ENCODE measurements at regions not wholly inside any gene's neighbourhood (a gene's known extent, or its start where the extent isn't known, plus 50 kb on each side); places are given as distances from the start of the nearest gene placed in this dataset.

DNA sequence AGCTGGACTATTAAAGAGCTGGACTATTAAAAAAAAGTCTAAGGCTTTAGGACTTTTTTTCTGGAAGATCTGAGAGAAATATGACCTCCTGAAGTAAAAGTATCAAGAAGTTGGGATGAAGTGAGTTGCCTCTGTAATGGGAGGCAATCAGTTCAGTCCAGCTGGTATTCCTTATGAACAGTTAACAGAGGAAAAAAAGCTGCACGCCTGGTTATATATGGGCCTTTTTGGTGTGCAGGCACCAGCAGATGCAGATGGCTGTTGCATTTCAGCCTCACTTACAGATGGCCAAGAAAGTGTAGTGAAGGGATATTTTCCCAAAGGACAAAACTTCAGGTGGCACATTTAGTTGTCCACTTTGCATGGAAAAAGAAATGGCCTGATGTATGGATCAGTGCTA is 70.3 kb upstream of the ELOVL5 start:
- DNase-seq (ENCODE audit: low read depth in 6 of 9, low spot score in 9 of 9) = no peak
- Histone ChIP-seq H3K4me3 (ENCODE audit: low read length in 2 of 2) (no peak overlapping the region), H3K4me1 (ENCODE audit: control insufficient read depth in 2 of 2, insufficient read depth in 2 of 2, low read length in 2 of 2) (no peaks in the 10 kb centered on the region), H3K27me3 (ENCODE audit: control insufficient read depth in 2 of 2, insufficient read depth in 1 of 2, low read length in 1 of 2) (no peaks in the 10 kb centered on the region), H3K9me3 (ENCODE audit: control insufficient read depth in 2 of 2, insufficient read depth in 1 of 2, low read length in 1 of 2) (no peaks in the 10 kb centered on the region), H3K36me3 (ENCODE audit: control insufficient read depth in 2 of 2, insufficient read depth in 2 of 2, low read length in 1 of 2) (no peaks in the 10 kb centered on the region), H3K27ac (ENCODE audit: low read depth in 1 of 2, low read length in 1 of 2) (no peak overlapping the region)
- WGBS = 98% methylated on average over 1 of the region's 1 CpG

DNA sequence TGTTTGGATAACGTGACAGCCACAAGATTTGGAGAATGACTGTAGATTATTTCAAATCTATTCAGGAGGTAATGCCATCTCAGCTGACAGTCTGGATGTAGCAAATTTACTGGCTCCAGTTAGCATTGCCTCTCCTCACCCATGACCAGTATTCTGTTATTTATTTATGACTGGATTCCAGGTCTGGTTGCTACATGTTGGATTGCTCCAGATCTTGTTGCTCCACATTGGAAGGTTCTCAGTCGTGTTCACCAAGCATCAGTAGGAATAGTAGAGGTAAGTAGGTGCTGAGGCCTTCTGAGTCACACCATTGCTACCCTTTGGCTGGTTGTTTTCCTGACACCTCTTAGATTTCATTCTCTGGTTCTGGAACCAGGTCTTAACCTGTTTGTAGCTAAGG is 69.5 kb upstream of the ELOVL5 start:
- no peak overlapping the region for H3K27ac ChIP-seq (ENCODE audit: low read depth in 1 of 2, low read length in 1 of 2)
- no peak for DNase-seq (ENCODE audit: low read depth in 6 of 9, low spot score in 9 of 9)
- WGBS = 90% methylated on average over 2 of the region's 2 CpGs
- no peak overlapping the region for H3K4me3 ChIP-seq (ENCODE audit: low read length in 2 of 2)
- no peaks in the 10 kb centered on the region for H3K36me3 ChIP-seq (ENCODE audit: control insufficient read depth in 2 of 2, insufficient read depth in 2 of 2, low read length in 1 of 2)
- H3K9me3 ChIP-seq (ENCODE audit: control insufficient read depth in 2 of 2, insufficient read depth in 1 of 2, low read length in 1 of 2) = no peaks in the 10 kb centered on the region
- H3K4me1 ChIP-seq (ENCODE audit: control insufficient read depth in 2 of 2, insufficient read depth in 2 of 2, low read length in 2 of 2) = no peaks in the 10 kb centered on the region
- no peaks in the 10 kb centered on the region for H3K27me3 ChIP-seq (ENCODE audit: control insufficient read depth in 2 of 2, insufficient read depth in 1 of 2, low read length in 1 of 2)

DNA sequence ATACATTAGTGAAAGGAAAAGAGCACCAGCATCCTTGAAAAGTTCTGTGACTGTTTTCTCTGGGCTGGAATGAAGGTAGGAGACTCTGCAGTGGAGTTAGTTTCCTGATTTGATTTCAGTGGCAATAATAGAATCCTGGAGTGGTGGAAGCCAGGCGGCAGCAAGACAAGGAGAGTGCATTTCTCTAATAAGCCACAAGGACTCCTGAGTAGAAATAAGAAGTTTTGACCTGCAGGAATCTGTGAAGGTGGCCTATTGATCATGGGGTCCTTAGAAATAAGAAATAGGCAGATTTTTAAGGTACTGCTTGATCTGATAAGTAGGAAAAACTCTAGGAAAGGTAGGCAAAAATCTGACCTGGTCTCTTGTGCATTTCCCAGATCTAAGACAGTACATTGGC is 68.4 kb upstream of the ELOVL5 start:
- Histone ChIP-seq H3K9me3 (ENCODE audit: control insufficient read depth in 2 of 2, insufficient read depth in 1 of 2, low read length in 1 of 2) (no peaks in the 10 kb centered on the region), H3K36me3 (ENCODE audit: control insufficient read depth in 2 of 2, insufficient read depth in 2 of 2, low read length in 1 of 2) (no peaks in the 10 kb centered on the region), H3K4me3 (ENCODE audit: low read length in 2 of 2) (no peak overlapping the region), H3K27ac (ENCODE audit: low read depth in 1 of 2, low read length in 1 of 2) (no peak overlapping the region), H3K4me1 (ENCODE audit: control insufficient read depth in 2 of 2, insufficient read depth in 2 of 2, low read length in 2 of 2) (no peaks in the 10 kb centered on the region), H3K27me3 (ENCODE audit: control insufficient read depth in 2 of 2, insufficient read depth in 1 of 2, low read length in 1 of 2) (no peaks in the 10 kb centered on the region)
- 99% methylated on average over 1 of the region's 1 CpG for WGBS
- DNase-seq (ENCODE audit: low read depth in 6 of 9, low spot score in 9 of 9) = no peak

DNA sequence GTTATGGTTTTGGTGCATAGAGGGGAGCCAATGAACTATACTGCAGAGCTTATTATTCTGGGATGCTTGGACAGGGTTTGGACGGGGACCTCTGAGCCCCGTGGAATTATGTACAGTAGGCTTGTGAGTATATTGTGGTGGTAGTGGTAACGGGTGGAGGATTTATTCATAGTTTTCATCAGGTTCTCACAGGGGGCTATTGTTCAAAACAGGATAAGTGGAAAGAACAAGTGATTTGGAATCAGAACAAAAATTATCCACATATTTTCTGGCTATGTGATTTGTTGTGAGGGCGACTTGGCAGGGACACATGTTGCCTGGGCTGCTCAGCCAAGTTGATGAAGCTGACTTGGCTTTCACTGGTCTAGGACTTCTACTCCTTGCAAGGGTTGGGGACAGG is 64.6 kb upstream of the ELOVL5 start:
- no peaks in the 10 kb centered on the region for H3K27me3 ChIP-seq (ENCODE audit: control insufficient read depth in 2 of 2, insufficient read depth in 1 of 2, low read length in 1 of 2)
- 99% methylated on average over 4 of the region's 4 CpGs for WGBS
- H3K36me3 ChIP-seq (ENCODE audit: control insufficient read depth in 2 of 2, insufficient read depth in 2 of 2, low read length in 1 of 2) = no peaks in the 10 kb centered on the region
- peaks cover 0 to 2% of the 10 kb centered on the region in 2 donors for H3K4me1 ChIP-seq (ENCODE audit: control insufficient read depth in 2 of 2, insufficient read depth in 2 of 2, low read length in 2 of 2)
- H3K9me3 ChIP-seq (ENCODE audit: control insufficient read depth in 2 of 2, insufficient read depth in 1 of 2, low read length in 1 of 2) = no peaks in the 10 kb centered on the region
- H3K4me3 ChIP-seq (ENCODE audit: low read length in 2 of 2) = no peak overlapping the region
- H3K27ac ChIP-seq (ENCODE audit: low read depth in 1 of 2, low read length in 1 of 2) = no peak overlapping the region
- no peak for DNase-seq (ENCODE audit: low read depth in 6 of 9, low spot score in 9 of 9)

DNA sequence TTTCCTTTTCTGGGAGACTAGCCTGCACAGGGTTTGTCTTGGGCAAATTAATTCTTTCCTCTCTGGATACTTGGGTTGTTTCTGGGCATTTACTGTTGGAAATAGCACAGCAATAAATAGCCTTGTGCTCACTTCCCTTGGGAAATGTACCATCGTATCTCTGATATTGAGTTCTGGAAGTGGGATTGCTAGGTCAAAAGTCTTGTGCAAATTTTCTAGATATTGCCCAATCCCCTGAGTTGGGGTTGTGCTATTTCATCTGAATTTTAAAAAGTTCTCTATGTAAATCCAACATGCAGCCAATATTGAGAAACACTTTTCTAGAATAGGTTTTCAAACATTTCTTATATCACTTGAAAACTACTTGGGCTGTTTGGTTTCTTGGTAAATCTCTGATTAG is 64.0 kb upstream of the ELOVL5 start:
- DNase-seq (ENCODE audit: low read depth in 6 of 9, low spot score in 9 of 9) = no peak
- Histone ChIP-seq H3K9me3 (ENCODE audit: control insufficient read depth in 2 of 2, insufficient read depth in 1 of 2, low read length in 1 of 2) (no peaks in the 10 kb centered on the region), H3K4me3 (ENCODE audit: low read length in 2 of 2) (no peak overlapping the region), H3K36me3 (ENCODE audit: control insufficient read depth in 2 of 2, insufficient read depth in 2 of 2, low read length in 1 of 2) (no peaks in the 10 kb centered on the region), H3K4me1 (ENCODE audit: control insufficient read depth in 2 of 2, insufficient read depth in 2 of 2, low read length in 2 of 2) (peaks cover 0 to 2% of the 10 kb centered on the region in 2 donors), H3K27me3 (ENCODE audit: control insufficient read depth in 2 of 2, insufficient read depth in 1 of 2, low read length in 1 of 2) (no peaks in the 10 kb centered on the region), H3K27ac (ENCODE audit: low read depth in 1 of 2, low read length in 1 of 2) (no peak overlapping the region)
- WGBS = 96% methylated on average over 1 of the region's 1 CpG

DNA sequence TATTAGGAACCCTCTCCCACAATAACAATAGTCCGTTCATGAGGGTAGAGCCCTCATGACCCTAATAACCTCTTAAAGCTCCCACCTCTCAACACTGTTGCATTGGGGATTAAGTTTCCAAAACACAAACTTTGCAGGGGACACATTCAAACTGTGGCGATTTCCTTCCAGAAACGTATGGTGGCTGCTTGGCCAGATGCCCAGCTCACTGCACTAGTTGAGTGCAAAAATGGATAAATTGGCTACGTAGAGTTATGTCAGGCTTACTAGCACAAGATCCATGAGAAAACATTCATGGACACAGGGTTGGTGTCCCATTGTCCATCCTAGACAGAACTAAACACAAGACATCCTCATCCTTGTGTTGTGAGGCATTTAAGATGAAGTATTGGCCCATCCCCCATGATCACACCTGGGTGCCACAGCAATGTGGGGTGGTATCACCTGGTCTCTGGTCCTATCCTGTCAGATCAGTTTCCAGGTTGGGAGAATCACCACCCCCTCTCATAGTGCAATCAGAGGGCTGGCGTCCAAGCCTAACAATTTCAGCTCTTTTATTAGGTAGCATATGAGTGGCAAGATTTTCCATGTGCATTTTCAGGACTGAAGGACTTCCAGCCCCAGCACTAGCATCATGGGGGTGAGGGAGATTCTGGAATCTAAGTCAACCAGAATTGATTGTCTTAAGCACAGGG is 63.4 kb upstream of the ELOVL5 start:
- no peak overlapping the region for H3K4me3 ChIP-seq (ENCODE audit: low read length in 2 of 2)
- no peaks in the 10 kb centered on the region for H3K9me3 ChIP-seq (ENCODE audit: control insufficient read depth in 2 of 2, insufficient read depth in 1 of 2, low read length in 1 of 2)
- no peaks in the 10 kb centered on the region for H3K27me3 ChIP-seq (ENCODE audit: control insufficient read depth in 2 of 2, insufficient read depth in 1 of 2, low read length in 1 of 2)
- H3K36me3 ChIP-seq (ENCODE audit: control insufficient read depth in 2 of 2, insufficient read depth in 2 of 2, low read length in 1 of 2) = no peaks in the 10 kb centered on the region
- H3K27ac ChIP-seq (ENCODE audit: low read depth in 1 of 2, low read length in 1 of 2) = no peak overlapping the region
- 91% methylated on average over 5 of the region's 5 CpGs for WGBS
- no peak for DNase-seq (ENCODE audit: low read depth in 6 of 9, low spot score in 9 of 9)
- H3K4me1 ChIP-seq (ENCODE audit: control insufficient read depth in 2 of 2, insufficient read depth in 2 of 2, low read length in 2 of 2) = peaks cover 0 to 2% of the 10 kb centered on the region in 2 donors

DNA sequence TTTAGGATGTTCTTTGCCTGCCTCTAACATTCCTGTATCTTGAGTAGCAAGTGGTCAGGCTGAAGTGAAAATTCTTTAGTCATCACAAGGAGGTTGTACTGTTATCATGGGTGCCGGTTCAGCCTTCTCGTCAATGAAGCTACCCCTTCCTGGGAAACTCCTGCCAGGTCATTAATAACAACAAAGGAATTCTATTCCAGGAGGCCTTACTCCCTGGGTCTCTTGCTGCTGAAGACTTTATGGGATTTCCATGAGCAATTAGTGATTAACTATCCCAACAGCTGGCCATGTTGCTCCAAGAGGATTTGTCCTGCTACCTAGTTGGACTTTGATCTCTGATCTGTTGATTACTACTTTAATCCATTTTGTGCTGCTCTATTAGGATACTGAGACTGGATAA is 62.7 kb upstream of the ELOVL5 start:
- DNase-seq (ENCODE audit: low read depth in 6 of 9, low spot score in 9 of 9) = no peak
- Histone ChIP-seq H3K27ac (ENCODE audit: low read depth in 1 of 2, low read length in 1 of 2) (no peak overlapping the region), H3K4me1 (ENCODE audit: control insufficient read depth in 2 of 2, insufficient read depth in 2 of 2, low read length in 2 of 2) (peaks cover 0 to 2% of the 10 kb centered on the region in 2 donors), H3K36me3 (ENCODE audit: control insufficient read depth in 2 of 2, insufficient read depth in 2 of 2, low read length in 1 of 2) (no peaks in the 10 kb centered on the region), H3K9me3 (ENCODE audit: control insufficient read depth in 2 of 2, insufficient read depth in 1 of 2, low read length in 1 of 2) (no peaks in the 10 kb centered on the region), H3K4me3 (ENCODE audit: low read length in 2 of 2) (no peak overlapping the region), H3K27me3 (ENCODE audit: control insufficient read depth in 2 of 2, insufficient read depth in 1 of 2, low read length in 1 of 2) (no peaks in the 10 kb centered on the region)
- WGBS = 94% methylated on average over 2 of the region's 2 CpGs

DNA sequence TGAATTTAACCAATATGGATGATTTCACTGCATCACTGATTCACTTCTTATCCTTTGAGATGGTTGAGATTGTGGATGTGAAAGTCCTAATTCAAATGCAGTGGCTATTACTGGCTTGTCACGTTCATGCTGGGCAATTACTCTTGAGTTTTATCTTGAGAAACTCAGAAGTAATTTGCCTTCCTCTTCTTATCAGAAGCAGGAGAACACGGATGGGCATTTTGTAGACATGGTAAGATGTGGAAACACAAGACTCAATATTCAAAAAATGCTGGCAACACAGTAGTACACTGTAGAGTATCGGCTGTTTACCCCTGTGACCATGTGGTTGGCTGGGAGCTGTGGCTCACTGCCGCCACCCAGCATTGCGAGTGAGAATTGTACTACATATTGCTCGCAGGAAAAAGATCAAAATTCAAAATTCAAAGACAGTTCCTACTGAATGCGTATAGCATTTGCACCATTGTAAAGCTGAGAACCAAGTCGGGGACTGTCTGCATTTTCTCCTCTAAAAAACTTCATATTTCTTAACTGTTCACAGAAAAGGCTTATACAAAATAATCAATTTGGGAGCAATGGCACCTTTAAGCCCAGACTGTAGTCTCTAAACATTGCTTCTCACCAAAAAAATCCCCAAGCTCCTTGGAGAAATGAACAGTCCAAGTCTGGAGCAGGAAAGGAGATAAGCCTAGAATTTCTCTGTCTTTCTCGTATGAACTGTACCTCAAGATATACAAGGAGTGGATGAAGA is 61.9 kb upstream of the ELOVL5 start:
- DNase-seq (ENCODE audit: low read depth in 6 of 9, low spot score in 9 of 9) = peak in 8 of 9 donors; percentile 16 to 74 (median 34)

DNA sequence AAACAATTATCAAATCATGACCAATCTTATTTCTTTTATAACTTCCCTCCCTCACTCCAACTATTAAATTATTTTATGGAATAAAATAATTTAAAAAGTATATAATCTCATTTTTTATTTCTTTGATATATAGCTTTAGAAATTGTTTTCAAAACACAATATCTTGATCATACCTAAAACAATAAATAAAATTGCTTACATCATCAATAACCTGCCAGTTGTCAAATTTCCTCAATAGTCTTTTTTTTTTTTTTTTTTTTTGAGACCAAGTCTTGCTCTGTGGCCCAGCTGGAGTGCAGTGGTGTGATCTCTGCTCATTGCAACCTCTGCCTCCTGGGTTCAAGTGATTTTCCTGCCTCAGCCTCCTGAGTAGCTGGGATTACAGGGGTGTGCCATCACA is 60.1 kb upstream of the ELOVL5 start:
- no peak overlapping the region for H3K4me3 ChIP-seq (ENCODE audit: low read length in 2 of 2)
- DNase-seq (ENCODE audit: low read depth in 6 of 9, low spot score in 9 of 9) = no peak
- no peaks in the 10 kb centered on the region for H3K36me3 ChIP-seq (ENCODE audit: control insufficient read depth in 2 of 2, insufficient read depth in 2 of 2, low read length in 1 of 2)
- peaks cover 0 to 2% of the 10 kb centered on the region in 2 donors for H3K4me1 ChIP-seq (ENCODE audit: control insufficient read depth in 2 of 2, insufficient read depth in 2 of 2, low read length in 2 of 2)
- H3K27ac ChIP-seq (ENCODE audit: low read depth in 1 of 2, low read length in 1 of 2) = no peak overlapping the region
- no peaks in the 10 kb centered on the region for H3K27me3 ChIP-seq (ENCODE audit: control insufficient read depth in 2 of 2, insufficient read depth in 1 of 2, low read length in 1 of 2)
- H3K9me3 ChIP-seq (ENCODE audit: control insufficient read depth in 2 of 2, insufficient read depth in 1 of 2, low read length in 1 of 2) = no peaks in the 10 kb centered on the region

More for the DNA sequence above, 61.9 kb upstream of the ELOVL5 start:
- WGBS = 80% methylated on average over 9 of the region's 9 CpGs
- Histone ChIP-seq H3K4me3 (ENCODE audit: low read length in 2 of 2) (no peak overlapping the region), H3K36me3 (ENCODE audit: control insufficient read depth in 2 of 2, insufficient read depth in 2 of 2, low read length in 1 of 2) (no peaks in the 10 kb centered on the region), H3K4me1 (ENCODE audit: control insufficient read depth in 2 of 2, insufficient read depth in 2 of 2, low read length in 2 of 2) (peaks cover 0 to 2% of the 10 kb centered on the region in 2 donors), H3K27me3 (ENCODE audit: control insufficient read depth in 2 of 2, insufficient read depth in 1 of 2, low read length in 1 of 2) (no peaks in the 10 kb centered on the region), H3K27ac (ENCODE audit: low read depth in 1 of 2, low read length in 1 of 2) (no peak overlapping the region), H3K9me3 (ENCODE audit: control insufficient read depth in 2 of 2, insufficient read depth in 1 of 2, low read length in 1 of 2) (no peaks in the 10 kb centered on the region)
